Activated CD4-positive, CD25-positive, alpha-beta regulatory T cell treated with anti-CD3 and anti-CD28 coated beads, Interleukin-2, amount 50 U/mL, for 24 hours (primary cell): ENCODE measurements at regions not wholly inside any gene's neighbourhood (a gene's known extent, or its start where the extent isn't known, plus 50 kb on each side); places are given as distances from the start of the nearest gene placed in this dataset.

Experiments
- ATAC-seq, 2 donors: fragments of 150-1000 bp; cut with Tn5 transposase; one replicate each; pipeline ENCODE4 v1.10.0; 2021; ENCODE audit warnings: mild to moderate bottlenecking in 1 of 2, moderate library complexity in 1 of 2

GRCh38 chr14:71583194-71583593 is 349.0 kb upstream of the RGS6 start:
- ATAC-seq = no peak

DNA sequence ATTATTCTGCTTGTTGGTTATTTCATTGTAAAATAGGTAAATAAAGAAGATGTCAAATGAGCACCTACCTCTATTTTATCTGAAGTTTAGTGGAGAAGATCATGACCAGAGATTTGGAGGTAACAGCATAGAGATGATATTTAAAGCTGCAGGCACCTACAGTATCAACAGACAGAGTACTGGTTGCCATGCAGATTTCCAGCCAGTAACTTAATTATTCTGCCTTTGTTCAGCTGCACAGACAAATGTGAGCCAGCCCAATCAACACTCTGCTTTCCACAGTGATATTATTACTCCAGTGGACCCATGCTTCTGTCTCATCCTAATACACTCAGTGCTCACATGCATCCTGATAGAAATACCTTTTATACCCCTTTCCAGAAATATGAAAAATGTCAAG is 348.5 kb upstream of the RGS6 start:
- no peak for ATAC-seq

- no peak for ATAC-seq
Observed at GRCh38 chr14:71585361-71585760, 346.9 kb upstream of the RGS6 start.

GRCh38 chr14:71586131-71586897 is 345.9 kb upstream of the RGS6 start:
- ATAC-seq = no peak

DNA sequence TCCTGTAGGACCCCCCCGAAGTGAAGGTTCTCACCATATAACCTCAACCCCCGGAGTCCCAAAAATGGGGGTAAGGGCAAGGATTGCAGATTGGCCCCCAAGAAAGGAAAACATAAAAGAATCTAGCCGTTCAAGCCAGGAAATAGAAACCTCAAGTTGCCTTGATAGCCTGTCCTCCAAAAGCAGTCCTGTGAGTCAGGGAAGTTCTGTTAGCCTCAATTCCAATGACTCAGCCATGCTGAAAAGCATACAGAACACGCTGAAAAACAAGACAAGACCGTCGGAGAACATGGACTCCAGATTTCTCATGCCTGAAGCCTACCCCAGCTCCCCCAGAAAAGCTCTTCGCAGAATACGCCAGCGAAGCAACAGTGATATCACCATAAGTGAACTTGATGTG is 344.2 kb upstream of the RGS6 start:
- no peak for ATAC-seq

- no peak for ATAC-seq
Observed at GRCh38 chr14:71588576-71589215, 343.5 kb upstream of the RGS6 start.

DNA sequence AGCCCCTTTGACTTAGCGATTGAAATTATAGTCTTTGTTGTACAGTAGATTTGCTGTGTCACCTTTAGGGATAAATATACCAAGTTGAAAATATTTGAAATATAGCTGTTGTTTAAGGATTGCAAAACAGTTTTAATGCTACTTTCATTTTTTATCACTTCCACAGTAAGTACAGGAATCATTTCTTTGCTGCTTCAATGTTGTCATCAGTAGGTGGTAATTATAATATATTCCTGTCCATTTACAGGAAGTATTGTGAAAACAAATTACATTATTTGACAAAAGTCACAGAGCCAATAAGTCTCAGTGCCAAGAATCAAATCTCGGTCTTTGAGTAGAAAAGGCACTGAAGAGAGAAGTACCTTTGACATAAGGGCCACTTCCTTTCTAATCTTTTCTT is 342.6 kb upstream of the RGS6 start:
- ATAC-seq = no peak

GRCh38 chr14:71590131-71590530 is 342.1 kb upstream of the RGS6 start:
- ATAC-seq = no peak

DNA sequence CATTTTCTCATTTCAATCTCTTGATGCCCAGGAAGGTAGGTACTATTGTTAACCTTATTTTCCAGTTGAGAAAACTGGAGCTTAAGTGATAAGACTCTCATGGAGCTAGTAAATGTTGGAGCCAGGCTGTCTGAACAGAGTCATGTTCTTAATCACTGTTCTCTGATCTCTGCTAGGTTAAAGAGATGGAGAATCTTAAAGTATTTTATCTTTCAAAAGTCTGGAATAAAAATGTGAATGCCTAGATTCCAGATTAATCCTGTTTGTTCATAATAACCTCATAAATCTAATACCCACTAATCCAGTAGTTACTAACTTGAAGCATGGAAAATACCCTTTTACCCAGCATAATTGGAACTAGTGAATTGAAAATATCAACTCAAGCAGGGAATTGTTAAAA is 341.0 kb upstream of the RGS6 start:
- no peak for ATAC-seq

DNA sequence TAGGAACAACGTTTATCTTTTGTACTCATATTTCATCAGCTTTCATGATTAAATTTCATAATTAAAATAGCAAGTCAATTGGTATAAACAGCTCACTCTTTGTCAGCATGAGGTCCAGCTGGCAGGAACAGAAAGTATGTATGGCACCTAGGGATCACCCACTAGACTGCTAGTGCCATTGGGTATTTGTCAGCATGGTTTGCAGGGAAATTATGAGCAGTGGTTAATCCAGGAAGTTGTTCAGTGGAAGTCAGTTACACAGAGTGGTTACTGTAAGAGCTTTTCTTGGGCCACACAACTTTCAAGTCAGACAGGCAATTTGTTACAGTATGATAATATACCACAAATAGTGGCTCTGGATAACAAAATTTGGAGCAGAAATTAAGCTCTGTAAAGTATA is 340.3 kb upstream of the RGS6 start:
- ATAC-seq = peak; percentile 65 to 75

GRCh38 chr14:71592361-71592760 is 339.9 kb upstream of the RGS6 start:
- no peak for ATAC-seq

DNA sequence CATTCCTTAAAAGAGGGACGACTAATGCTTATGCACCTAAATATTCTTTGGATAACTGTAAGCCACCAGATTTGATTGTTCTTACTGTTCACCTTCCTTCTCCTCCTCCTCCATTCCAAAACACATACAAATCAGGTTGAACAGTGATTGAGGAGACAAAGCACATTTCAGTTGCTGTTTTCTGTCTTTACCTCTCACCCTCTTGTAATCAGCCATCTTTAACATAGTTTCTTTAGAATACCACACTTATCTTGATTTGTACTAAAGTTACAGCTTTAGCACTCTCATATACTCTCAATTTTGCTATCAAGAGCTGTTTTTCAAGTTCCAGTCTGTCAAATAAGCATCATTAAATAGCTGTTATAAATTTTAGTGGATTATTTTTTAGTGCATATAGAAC is 338.3 kb upstream of the RGS6 start:
- ATAC-seq = no peak

DNA sequence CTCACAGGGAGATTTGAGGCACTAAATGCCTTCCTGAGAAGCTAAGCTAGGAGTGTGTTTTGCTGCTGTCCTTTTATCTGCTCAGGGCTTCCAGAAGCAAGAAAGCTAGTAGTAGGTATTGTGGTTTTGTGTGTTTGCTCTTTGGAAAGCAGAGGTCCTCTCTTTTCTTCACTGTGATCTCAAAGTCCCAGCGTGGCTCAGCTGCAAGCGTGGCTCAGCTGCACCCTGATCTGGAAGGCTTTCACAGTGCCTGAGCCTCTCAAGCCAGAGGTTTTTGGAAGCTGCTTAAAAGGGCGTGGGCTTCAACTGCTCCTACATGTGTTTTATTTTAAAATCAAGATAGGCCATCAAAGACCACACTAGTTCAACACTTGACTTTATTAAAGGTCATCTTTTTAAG is 337.4 kb upstream of the RGS6 start:
- no peak for ATAC-seq

- ATAC-seq = no peak
Observed at GRCh38 chr14:71595441-71595840, 336.8 kb upstream of the RGS6 start.

GRCh38 chr14:71597287-71597920 is 334.8 kb upstream of the RGS6 start:
- no peak for ATAC-seq

GRCh38 chr14:71597955-71598660 is 334.1 kb upstream of the RGS6 start:
- ATAC-seq = peak; percentile 46 to 64

GRCh38 chr14:71600309-71600708 is 331.9 kb upstream of the RGS6 start:
- no peak for ATAC-seq

GRCh38 chr14:71602524-71602923 is 329.7 kb upstream of the RGS6 start:
- ATAC-seq = no peak

GRCh38 chr14:71604231-71604630 is 328.0 kb upstream of the RGS6 start:
- ATAC-seq = no peak

DNA sequence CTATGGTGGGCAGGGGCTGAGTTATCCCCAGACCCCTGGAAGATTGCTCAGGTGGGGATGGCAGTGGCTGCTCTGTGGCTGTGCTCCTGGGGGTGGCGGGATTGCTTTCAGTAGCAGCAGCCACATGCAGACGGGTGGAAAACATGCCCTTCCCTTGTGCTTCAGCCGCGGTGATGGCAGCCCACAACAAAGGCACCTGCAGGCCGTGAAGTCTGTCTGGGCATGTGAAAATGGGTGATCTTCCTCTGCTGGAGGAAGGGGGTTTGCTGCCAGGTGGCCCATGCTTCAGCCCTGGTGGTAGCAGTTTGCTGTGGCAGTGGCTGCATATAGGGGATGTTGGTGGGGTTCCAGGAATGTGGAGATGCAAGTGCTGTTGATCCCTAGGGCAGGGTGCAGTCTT is 326.2 kb upstream of the RGS6 start:
- ATAC-seq = no peak

DNA sequence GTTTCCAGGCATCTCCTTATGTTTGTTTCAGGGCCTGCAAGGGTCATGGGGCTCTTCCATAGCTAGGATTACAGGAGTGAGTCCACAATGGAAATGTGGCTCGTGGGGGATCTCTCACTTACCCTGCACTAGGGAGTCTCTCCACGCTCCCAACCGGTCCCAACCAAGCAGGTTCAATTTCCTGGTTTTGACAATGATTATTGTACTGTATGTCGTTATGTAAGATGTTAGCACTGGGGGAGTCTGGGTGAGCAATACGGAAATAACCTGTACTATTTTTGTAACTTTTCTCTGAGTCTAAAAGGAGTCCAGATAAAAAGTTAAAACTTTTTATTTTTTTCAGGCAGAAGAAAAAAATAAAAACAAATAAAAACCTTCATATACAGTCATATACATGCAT is 325.7 kb upstream of the RGS6 start:
- peak; percentile 25 to 30 for ATAC-seq

DNA sequence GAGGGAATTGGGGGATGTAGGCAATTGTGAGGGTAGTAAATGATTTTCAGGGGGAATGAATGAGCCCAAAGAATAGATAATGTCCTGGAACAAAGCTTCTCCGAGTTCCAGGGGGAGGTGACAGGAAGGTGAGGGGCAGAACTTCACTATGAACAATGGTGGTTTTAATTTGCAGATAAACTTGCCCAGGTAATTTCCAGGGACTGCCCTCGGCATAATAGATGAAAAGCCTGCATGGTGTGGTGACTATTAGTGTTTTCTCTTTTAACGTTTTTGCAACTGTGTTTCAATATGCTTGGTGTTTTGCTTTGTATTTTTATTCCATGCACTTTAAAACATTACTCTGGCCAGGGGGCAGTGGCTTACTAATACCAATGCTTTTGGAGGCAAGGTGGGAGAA is 325.2 kb upstream of the RGS6 start:
- peak in 1 of 2 donors; percentile 27 for ATAC-seq

DNA sequence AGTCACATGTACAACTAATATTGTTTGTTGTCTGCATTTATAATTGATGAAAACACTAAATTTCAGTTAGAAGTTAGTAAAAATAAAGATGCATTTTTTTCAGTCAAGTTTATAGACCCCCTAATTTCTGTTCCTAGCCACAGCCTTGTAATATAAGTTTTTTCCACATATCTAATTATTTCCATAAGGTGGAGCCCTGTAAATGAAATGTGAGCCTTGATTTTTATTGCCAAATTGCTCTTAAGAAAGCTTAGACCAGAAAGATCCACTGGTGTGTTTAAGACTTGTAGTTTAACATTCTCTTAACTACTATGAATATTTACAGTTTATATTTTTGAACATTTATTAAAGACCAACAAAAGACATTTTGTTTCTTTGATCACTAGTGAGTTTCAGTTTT is 322.1 kb upstream of the RGS6 start:
- ATAC-seq = no peak

GRCh38 chr14:71610797-71611196 is 321.4 kb upstream of the RGS6 start:
- no peak for ATAC-seq
